Astrocyte of the spinal cord (primary cell): ENCODE measurements at regions not wholly inside any gene's neighbourhood (a gene's known extent, or its start where the extent isn't known, plus 50 kb on each side); places are given as distances from the start of the nearest gene placed in this dataset.

Source experiments
- DNase-seq: peaks from one replicate; pipeline ENCODE4 v3.0.0; 2011; ENCODE audit warnings: low read depth, low spot score
- H3K4me3 ChIP-seq: 2 replicates; pipeline ENCODE4 v1.5.1; 2011; ENCODE audit warnings: low read depth, mild to moderate bottlenecking, low read length, moderate library complexity
- in situ Hi-C: cut with HindIII; loops from 2 replicates; pipeline ENCODE4 v1.10.0; 2017; ENCODE audit warnings: low sequenced_read_pairs
- TF ChIP-seq, protein P1 (sequence below): IDR thresholded peaks from 2 replicates; pipeline ENCODE4 v1.5.1; 2012; ENCODE audit warnings: low read depth, mild to moderate bottlenecking, low read length, inconsistent platforms

DNA sequence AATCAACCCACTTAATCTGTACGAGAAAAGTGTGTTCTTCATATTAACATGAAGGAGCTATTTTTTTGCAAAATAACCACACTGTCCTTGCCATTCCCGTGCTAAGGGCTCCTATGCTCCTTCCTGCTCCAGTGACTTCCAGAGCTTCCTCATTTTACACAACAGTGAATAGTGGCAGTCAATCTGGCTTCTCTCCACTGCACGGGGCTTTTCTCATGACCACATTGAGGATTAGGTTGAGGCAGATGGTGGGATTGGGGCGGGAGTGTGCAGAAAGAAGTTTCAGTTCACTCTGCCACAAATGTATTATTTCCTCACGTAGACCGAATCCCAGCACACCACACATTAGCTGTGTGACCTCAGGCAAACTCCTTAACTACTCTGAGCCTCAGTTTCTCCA lies 235.1 kb downstream of the ARHGAP12 start:
- H3K4me3 ChIP-seq, result no peak overlapping the region
- TF ChIP-seq, protein P1, sequence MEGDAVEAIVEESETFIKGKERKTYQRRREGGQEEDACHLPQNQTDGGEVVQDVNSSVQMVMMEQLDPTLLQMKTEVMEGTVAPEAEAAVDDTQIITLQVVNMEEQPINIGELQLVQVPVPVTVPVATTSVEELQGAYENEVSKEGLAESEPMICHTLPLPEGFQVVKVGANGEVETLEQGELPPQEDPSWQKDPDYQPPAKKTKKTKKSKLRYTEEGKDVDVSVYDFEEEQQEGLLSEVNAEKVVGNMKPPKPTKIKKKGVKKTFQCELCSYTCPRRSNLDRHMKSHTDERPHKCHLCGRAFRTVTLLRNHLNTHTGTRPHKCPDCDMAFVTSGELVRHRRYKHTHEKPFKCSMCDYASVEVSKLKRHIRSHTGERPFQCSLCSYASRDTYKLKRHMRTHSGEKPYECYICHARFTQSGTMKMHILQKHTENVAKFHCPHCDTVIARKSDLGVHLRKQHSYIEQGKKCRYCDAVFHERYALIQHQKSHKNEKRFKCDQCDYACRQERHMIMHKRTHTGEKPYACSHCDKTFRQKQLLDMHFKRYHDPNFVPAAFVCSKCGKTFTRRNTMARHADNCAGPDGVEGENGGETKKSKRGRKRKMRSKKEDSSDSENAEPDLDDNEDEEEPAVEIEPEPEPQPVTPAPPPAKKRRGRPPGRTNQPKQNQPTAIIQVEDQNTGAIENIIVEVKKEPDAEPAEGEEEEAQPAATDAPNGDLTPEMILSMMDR, result no peak
- in situ Hi-C loops, result no loop called here
- DNase-seq, result no peak

DNA sequence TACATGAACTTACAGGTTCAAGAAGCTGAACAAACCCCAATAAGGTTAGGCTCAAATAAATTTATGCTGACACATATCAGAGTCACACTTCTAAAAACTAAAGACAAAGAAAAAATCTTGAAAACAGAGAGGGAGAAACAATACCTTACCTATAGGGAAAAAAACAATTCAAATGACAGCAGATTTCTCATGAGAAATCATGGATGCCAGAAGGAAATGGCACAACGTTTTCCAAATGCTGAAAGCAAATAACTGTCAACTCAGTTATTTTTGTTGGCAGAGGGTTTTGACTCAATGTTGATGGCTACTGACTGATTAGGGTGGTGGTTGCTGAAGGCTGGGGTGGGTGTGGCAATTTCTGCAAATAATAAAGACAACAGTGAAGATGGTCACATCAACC lies 239.4 kb downstream of the ARHGAP12 start:
- DNase-seq, result no peak
- in situ Hi-C loops, result no loop called here
- H3K4me3 ChIP-seq, result no peak overlapping the region
- TF ChIP-seq, protein P1, result no peak

DNA sequence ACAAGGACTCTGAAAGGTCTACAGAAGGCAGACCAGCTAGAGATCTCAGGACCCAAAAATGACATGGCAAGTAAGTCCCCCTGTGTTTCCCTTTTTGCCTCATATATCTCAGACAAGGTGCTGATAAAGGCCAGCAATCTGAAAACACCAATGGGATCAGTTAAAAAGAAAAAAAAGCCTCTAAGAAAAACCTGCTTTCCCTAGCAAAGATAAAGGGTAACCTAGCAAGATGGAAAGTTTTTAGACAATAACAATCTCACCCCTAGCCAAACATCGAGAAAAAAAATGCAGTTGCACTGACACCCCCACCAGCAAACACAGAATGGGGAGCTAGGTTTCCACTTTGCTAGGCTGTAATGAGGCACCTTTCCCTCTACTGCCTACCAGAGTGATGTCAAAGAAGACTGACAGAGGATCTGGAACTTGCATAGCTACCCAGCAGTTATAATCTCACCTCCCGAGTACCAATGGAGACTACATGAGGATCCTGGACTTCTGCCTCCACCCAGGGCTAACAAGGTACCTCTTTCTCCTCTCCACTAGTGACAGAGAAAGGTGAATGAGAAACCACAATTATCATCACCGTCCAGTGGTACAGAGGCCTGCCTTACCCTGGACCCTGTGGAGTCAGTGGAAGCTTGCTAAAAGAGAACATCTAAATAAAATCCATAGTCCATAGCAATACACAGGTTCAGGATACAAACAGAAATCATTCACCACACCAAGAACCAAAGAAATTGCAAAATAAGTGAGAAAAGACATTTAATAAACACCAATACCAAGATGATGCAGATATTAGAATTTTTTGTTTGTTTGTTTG lies 240.8 kb downstream of the ARHGAP12 start:
- no peak overlapping the region for H3K4me3 ChIP-seq
- in situ Hi-C loops, result no loop called here
- DNase-seq, result no peak
- TF ChIP-seq, protein P1, result no peak

DNA sequence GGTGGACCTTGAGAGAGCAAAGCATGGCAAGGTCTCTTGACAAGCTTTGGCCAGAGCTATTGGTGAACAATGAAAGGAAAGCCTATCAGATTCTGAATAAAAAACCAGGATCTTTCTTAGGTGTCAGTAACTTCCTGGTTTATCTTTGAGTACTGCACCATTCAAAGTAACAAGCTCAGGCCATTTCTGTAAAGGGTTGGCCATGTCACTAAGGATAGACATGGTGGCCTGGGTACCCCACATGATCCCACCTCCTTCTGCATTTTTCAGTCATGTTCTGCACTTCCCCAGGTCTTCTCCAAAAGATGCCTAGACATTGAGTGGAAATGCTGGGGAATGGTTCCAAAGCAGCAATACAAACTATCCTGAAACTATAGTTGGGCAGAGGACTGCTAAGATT lies 242.0 kb downstream of the ARHGAP12 start:
- DNase-seq, result no peak
- no peak overlapping the region for H3K4me3 ChIP-seq
- TF ChIP-seq, protein P1, result no peak
- in situ Hi-C loops, result no loop called here

DNA sequence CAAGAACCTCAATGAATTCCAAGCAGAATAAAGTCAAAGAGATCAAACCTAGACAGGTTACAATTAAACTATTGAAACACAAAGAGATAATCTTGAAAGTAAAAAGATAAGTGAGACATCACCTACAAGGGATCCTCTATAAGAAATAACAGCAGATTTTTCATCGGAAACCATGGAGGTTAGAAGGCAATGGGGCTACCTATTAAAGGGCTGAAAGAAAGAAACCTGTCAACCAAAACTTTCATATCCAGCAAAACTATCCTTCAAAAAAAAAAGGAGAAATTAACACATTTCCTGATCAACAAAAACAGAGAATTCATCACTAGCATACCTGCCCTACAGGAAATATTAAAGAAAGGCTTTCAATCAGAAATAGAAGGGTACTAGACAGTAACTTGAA lies 244.9 kb downstream of the ARHGAP12 start:
- no peak for DNase-seq
- TF ChIP-seq, protein P1, result no peak
- no peak overlapping the region for H3K4me3 ChIP-seq
- in situ Hi-C loops, result no loop called here

DNA sequence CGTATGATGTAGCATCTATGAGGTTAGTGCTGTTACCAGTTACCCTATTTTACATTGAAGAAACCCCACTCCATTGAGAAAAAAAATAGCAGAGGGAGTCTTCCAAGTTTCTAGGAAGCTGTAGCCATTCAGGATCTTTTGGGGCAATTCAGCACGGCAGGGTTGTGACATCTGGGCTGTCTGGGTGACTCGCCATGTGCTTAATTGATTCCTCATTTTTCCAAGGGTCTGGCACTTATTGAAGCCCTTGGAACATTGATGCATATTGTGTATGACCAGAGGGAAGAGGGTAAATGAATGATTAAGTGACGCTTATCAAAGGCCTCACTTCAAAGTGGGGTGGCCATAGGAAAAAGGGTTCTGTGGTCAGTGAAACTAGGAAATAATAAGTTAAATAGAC lies 248.7 kb downstream of the ARHGAP12 start:
- no peak for DNase-seq
- in situ Hi-C loops, result no loop called here
- H3K4me3 ChIP-seq, result no peak overlapping the region
- TF ChIP-seq, protein P1, result no peak
